ENCODE measurements at regions not wholly inside any gene's neighbourhood (a gene's known extent, or its start where the extent isn't known, plus 50 kb on each side); places are given as distances from the start of the nearest gene placed in this dataset.

DNA sequence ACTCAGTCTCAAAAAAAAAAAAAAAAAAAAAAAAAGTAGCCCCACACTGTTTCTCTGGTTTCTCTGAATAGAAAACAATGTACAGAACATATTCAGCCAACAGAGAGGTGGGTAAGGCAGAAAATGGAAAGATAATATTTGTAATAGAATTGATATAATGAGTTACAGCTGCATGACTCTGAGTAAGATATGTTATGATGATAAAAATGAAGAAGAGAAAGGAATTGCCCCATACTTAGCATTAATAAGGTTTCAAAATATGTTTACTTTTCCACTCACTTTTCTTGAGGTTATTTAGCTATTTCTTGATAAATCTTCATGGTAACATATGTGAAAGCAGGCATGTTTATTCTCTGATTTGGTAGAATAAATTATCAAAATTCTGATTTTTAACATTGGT lies 100.9 kb upstream of the ROBO2 start:
- DNase-seq: no peak

DNA sequence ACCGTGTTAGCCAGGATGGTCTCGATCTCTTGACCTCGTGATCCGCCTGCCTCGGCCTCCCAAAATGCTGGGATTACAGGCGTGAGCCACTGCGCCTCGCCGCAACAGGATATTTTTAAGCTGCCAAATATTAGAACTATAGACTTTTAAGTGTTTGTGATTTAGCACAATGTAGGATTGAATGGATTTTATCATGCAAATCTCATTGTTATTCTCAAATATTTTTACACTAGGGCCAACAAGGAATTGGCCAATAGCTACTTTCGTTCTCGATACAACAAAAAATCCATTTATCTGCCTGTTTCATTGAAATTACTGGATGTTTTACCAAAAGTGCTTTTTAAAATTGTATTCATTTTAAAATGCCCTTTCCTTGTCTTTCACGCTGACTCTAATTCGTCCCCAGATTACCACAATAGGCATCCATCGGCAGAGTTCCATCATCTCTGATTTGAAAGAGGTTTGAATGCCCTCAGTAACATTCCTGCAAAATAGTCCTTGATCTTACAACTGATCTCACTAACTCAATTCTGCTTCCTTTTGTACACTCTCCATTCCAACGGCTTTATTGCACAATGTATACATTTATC lies 99.6 kb upstream of the ROBO2 start:
- DNase-seq: no peak

DNA sequence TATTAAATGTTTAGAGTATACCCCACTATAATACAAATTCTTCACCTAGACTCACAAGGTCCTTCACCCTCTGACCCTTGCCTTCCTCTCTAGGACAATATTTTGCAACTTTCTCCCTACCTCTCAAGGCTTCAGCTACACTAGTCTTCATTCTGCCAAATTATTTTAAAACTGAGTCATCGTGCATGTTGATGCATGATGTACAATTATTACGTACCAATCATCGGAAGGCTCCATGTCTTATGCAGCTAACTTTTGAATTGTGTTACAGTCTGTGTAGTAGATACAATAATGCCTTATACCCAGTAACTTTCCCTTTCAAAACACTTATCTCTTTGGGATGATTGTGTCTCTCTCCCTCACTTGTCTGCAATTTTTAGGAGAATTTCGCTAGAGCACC lies 98.5 kb upstream of the ROBO2 start:
- DNase-seq: no peak

DNA sequence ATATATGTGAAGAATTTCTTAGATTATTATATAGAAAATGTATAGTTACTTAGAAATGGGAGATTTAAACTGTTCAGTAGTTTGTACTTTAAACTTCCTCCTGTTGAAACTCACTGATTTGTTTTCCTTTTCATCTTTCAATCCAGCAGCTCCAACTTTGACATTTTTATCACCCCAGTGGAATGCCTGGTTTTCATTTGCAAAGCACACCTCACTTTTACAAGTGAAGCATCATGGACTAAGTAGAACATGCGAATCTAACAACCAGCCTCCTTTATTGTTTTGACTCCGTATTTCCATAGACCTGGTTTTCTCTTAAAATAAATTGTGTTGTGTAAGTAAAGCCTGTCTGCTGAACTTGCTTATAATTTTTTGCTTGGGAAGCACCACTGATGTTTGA lies 97.8 kb upstream of the ROBO2 start:
- no peak for DNase-seq

DNA sequence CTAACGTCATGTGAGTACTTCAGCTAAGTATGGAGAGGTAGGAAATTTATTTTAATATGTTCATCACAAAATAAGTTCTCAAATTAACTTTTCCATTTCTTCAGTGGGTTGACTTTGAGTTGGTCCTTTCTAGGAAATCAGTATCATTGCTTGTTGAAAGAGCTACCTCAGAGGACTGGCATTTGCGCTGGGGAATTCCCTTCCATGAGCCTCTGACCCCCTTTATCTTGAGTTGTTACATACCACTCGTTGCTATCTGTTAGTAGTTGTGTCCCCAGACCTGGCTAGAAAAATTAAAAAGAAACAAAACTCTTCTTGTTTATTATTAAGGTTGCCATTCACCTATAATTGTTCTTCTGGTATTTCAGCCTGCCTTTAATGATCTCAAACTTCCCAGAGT lies 96.8 kb upstream of the ROBO2 start:
- DNase-seq: no peak

DNA sequence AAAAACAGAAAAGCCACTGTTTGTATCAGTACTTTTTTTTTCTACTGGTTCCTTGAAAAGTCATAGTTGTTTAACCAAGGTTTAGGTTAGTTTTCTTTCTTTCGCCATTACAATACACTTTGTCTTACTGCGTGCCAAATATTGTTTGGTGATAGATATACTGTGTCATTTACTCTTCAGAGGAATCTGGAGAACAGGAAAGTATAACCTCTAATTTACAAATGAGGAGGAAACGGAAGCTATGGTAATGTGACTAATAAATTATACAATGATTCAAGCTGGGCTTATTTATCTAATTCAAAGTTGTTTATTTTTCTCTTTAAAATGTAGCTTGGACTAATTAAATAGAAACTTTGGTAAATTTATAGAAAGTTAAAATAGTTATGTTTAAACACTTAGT lies 96.2 kb upstream of the ROBO2 start:
- no peak for DNase-seq

DNA sequence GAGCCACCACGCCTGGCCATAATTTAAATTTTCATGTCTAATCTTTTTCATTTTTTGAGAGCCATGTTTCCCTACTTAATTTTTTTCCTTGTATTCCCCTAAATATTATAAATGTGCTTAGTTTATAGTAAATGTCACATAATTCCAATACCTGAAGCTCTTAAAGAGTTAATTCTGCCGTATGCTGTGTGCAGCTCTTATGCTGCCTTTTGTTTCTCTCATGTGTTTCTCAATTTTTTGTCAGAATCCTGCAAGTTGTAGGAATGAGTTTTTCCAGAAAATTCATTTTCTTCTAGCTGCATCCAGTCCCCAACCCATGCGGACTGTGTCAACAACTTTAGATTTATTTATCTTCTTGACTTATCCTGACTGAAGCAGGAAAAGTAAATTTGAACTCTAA lies 90.9 kb upstream of the ROBO2 start:
- DNase-seq: no peak

DNA sequence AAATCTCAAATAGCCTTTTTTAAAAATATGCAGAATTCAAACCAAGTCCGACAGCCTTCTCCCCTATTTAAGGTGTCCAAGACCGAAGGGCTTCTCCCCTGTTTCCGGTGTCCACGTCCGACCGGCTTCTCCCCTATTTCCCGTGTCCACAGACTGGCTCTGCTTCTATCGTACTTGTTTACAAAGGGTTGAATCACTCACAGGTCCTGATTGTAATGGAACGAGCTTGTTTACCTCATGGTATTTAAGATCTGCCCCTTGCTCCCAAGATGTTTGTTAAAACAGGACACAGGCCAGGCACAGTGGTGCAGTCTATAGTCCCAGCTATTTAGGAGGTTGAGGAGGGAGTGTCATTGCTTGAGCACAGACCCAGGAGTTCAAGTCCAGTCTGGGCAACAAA lies 90.4 kb upstream of the ROBO2 start:
- DNase-seq: no peak

DNA sequence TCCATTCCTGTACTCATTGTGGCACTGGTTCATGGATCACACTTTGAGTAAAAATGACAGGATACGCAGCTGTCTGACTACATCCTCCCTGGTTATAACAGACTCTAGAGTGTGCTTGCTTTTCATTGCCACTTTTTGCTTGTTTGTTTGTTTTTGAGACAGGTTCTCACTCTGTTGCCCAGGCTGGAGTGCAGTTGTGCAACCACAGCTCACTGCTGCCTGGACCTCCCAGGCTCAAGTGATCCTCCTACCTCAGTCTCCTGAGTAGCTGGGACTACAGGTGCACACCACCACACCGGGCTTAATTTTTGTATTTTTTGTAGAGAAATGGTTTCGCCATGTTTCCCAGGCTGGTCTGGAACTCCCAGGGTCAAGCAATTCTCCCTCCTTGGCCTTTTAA lies 89.3 kb upstream of the ROBO2 start:
- no peak for DNase-seq

DNA sequence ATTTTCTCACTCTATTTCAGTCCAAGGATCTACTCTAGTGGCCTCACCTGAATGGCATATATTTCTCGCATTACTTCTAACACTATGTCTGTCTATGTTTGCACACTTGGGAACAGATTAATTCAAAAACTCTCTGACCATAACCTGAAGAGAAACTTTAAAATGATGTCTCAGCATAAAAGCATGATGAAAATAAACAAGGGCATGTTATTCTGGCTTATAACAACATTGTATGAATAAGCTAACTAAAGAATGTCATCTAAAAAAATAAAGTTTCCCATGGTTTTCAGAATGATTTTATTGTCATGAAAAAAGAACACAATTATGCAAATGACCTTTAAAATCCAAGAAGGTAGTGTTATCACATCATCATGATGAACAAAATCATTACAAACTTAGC lies 85.5 kb upstream of the ROBO2 start:
- DNase-seq: no peak

DNA sequence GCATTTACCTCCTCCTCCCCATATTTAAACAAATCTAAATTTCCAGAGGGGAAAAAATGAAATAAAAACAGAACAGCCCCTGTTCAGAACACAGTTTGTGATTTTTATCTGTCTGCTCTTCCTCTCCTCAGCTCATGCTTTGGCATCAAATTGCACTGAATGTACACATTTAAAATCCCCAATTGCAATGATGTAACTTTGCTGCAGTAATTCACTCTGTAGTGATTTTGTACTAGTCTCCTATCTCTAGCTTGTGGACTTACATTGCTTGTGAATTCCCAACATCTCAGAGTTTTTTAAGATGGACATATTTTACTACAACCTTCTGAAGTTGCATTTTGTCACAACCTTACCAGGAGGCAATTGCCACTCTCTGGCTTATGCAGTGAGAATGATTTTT lies 81.6 kb upstream of the ROBO2 start:
- DNase-seq: no peak

DNA sequence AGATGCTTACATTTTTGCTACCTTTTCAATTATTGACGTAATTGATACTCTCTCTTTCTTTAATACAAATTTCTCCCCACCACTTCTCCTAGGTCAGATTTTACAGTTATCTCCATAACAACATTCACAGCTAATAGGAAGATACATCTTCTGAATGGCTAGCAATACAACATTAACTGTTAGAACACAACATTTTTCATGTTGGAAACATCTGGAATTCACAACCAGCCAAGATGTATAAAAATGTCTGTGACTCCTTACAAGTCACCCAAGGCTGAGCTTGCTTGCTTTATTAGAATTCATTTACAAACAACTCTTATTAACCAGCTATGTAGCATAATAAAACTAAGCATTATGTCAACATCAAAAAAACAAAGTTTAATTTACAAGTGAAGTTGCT lies 81.0 kb upstream of the ROBO2 start:
- no peak for DNase-seq

DNA sequence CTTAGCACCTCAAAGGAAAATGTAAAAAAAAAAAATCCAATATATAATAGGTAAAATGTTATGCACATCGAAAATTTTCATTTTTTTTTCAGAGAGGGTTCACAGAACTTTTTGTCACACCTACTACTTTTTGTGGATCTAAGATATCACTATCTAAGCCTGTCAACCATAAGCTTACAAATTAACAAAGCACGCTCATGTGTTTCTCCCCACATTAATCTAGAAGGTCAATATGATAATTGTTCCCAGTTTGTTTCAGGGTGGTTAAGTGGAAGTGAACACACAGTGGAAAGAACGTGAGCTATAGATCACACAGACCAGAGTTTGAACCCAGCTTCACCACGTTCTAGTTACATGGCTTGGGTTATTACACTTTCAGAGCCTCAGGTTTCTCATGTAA lies 78.6 kb upstream of the ROBO2 start:
- DNase-seq: no peak

DNA sequence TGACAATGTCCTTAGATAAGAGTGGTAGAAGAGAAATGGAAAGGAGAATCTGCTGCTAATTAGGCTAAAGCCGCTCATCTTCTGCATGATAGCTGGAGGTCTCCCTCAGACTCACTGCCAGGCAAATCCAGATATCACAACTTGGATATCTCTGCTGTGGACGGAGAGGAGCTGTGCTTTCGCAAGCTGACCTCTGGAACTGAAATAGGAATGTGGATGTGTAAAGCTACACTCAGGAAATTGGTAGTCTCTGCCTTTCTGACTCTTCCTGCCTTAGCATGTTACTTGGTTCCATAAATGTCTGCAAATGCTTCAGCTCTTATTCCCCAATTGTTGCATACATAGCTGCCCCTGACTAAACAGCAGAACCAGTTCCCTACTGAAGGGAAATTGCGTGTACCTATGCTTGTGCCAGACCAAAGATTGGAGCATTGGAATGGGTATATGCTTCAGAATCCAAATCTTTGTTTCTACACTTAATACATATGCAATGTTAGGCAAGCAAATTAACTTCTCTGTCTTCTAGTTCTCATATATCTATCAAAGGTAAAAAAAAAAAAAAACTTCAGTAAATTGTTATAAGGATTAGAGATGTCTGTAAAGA lies 74.7 kb upstream of the ROBO2 start:
- DNase-seq: no peak

DNA sequence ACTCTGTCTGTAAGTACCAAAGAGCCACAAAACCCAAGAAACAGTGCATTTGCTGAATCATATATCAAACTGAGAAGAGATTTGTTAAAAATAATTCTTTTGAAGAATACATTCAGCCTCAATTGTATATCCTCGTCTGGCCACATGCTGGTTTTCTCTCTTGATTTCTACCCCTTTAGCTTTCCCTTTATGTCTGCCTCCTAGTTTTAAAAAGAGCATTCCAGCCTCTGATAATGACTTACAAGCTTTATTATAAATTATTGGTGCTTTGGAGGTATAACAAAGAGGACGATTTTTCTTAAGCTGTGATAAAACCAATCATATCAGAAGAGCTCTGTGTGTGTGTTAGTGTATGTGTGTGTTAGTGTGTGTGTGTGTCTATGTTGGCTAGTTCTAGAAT lies 70.4 kb upstream of the ROBO2 start:
- DNase-seq: no peak

DNA sequence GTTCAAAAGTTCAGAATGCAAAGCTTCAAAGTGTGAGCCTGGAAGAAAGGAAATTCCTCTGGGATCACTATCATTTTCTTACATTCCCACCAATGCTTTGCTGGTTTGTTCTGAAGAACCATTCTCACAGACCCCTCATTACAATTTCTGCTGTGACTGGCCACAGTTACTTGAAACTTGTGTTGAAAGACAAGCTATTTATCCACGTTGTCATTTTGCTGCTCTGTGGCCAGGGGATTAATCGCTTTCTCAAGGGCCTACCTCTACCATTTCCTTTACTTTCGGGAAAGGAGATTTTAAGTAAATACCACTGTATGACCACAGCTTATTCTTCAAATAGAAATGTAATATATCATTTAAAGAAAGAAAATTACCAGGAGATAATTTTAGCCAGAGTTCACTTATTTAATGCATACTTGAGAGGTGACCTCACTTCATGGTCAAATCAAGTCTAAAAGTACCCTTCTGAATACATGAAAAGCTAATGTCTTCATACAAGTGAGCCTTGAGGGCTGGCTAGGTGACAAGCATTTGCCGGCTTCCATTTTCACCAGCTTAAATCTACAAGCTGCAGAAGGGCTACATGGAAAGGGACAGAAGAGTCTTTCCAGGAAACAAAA lies 69.8 kb upstream of the ROBO2 start:
- no peak for DNase-seq

DNA sequence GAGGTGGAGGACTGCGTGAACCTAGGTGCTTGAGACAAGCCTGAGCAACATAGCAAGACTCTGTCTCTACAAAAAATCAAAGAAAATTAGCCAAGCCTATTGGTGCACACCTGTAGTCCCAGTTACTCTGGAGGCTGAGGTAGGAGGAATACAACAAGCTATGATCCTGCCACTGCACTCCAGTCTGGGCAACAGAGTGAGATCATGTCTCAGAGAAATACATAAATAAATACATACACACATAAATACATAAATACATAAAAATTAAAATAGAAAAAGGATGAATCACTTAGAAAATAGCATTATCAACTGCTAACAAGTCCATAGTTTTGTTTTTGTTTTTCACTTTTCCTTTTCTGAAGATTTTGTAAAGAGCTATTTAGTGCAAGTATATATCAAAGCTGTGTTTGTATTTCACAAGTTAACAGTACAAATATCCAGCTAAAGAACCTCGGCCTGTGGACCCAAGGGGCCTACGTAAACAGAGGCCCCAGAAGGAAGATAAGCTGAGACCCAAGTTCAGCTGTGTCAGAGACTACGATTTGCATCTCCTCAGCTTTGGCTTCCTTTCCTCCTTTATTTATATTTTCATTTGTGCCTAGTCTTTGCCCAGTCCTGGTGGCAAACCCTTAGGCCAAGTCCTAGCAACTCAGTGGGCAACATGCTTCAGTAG lies 67.1 kb upstream of the ROBO2 start:
- DNase-seq: no peak

DNA sequence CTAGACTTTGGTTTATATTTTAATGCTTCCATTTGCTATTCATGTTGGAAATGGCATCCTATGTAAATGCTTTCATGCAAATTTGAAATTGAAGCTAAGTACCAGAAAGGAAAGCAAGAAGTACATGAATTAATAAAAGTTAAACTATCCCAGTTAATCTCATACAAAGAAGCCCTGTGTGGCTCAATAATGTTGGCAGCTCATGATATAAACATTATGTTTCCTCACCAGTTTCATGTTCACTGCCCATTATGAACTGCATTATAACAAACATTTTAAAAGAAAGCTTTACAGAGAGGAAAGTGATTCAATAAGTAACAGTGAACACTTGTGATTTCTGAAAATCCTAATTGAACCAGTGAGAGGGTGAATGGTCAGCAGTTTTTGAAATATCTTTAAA lies 62.9 kb upstream of the ROBO2 start:
- DNase-seq: no peak

DNA sequence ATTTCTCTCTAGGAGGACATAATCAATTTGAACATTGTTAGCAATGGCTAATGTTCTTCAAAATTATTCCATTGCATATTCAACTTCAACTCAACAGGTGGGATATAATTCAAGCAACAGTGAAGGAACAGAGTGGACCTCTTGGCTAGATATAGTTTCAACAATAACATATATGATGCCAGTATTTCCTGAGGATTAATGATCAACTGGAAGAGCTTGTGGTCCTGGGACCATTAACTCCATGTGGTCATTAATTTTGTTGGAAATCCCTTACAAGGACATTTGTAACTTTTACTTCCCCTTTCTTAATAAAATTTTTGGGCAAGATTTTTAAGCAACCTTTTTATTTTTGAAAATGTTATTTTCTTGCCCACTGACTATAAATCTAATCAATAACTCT lies 54.3 kb upstream of the ROBO2 start:
- DNase-seq: no peak

DNA sequence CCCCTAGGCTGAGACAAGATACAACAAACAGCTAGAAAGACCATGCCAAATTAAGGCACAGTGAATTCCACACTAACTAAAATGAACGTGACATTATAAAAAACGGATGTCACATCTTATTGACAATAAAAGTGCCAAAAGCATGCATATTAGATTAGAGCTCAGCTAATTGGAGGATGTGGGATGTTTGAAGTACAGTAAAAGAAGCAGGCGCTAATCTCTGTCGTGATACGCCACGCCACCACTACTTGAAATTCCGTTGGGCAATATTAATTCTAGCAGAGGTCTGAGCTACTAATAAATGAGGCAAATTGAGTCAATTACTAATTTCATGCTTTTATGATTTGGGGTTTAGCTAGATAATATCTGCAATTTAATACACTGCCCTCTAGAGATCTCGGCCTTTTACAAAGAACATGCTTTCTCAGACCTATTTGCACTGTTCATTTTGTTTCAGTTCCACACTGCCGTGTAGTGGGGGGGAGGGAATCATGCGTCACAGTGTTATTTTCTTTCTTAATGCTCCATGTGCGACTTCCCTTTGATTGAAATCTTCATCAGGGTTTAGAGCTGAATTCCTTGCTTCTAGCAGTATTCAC lies 52.9 kb upstream of the ROBO2 start:
- no peak for DNase-seq
